H1 (cell line): ENCODE measurements at regions not wholly inside any gene's neighbourhood (a gene's known extent, or its start where the extent isn't known, plus 50 kb on each side); places are given as distances from the start of the nearest gene placed in this dataset.

Source experiments
- CTCF ChIA-PET: fragments of 300-600 bp; sonication (Branson Sonifier 250); formaldehyde crosslinking; loops from one replicate; lab custom pipeline; 2021; ENCODE audit not compliant: partially characterized antibody; lab: Charles Lee
- POLR2A ChIA-PET: fragments of 300-600 bp; sonication (Branson Sonifier 250); formaldehyde crosslinking; loops from one replicate; lab custom pipeline; 2021; ENCODE audit warnings: inconsistent platforms; ENCODE audit not compliant: partially characterized antibody; lab: Charles Lee
- DNase-seq, 2 experiments: peaks; one replicate each; pipeline versions ENCODE4 v3.0.0 to v3.0.0-alpha.2; 2010 to 2022; ENCODE audit warnings: low spot score in 2 of 2, low read depth in 1 of 2, mixed read lengths in 1 of 2
- FAIRE-seq: peaks from 2 replicates; lab custom pipeline; 2011; peaks lifted over from hg19 to GRCh38; lab: Jason Lieb, UNC
- H2AFZ ChIP-seq: 2 replicates; pipeline ENCODE4 v1.8.1; 2012; ENCODE audit warnings: low read length, inconsistent platforms
- H2AK5ac ChIP-seq: 2 replicates; pipeline ENCODE4 v1.6.1; 2013; ENCODE audit warnings: low read depth, low read length
- H2BK120ac ChIP-seq: replicated peaks from 2 replicates; pipeline ENCODE3; 2013; ENCODE audit warnings: low read depth, low read length, inconsistent platforms
- H2BK12ac ChIP-seq: 2 replicates; pipeline ENCODE4 v1.6.1; 2013; ENCODE audit warnings: low read depth, low read length
- H2BK15ac ChIP-seq: 2 replicates; pipeline ENCODE4 v1.6.1; 2013; ENCODE audit warnings: low read length
- H2BK20ac ChIP-seq: 2 replicates; pipeline ENCODE4 v1.6.1; 2013; ENCODE audit warnings: low read length
- H2BK5ac ChIP-seq: 2 replicates; pipeline ENCODE4 v1.6.1; 2013; ENCODE audit warnings: low read depth, low read length
- H3K14ac ChIP-seq: 2 replicates; pipeline ENCODE4 v1.6.1; 2013; ENCODE audit warnings: inconsistent platforms; ENCODE audit not compliant: insufficient read length
- H3K18ac ChIP-seq: 2 replicates; pipeline ENCODE4 v1.6.1; 2013; ENCODE audit warnings: low read length; ENCODE audit errors: extremely low read depth
- H3K23ac ChIP-seq: 2 replicates; pipeline ENCODE4 v1.6.1; 2013; ENCODE audit warnings: inconsistent platforms; ENCODE audit not compliant: insufficient read length
- H3K23me2 ChIP-seq: 2 replicates; pipeline ENCODE4 v1.6.1; 2013; ENCODE audit warnings: low read depth, low read length
- H3K27ac ChIP-seq: 2 replicates; pipeline ENCODE4 v1.6.1; 2011; ENCODE audit warnings: low read depth, low read length, inconsistent platforms
- H3K27me3 ChIP-seq, 4 experiments: replicated peaks in 1 of 4; 1 replicate in 1 of 4; 2 replicates in 3 of 4; pipeline versions ENCODE4 v1.6.1 to v1.8.1; 2011 to 2013; ENCODE audit warnings: low read length in 3 of 4, mild to moderate bottlenecking in 3 of 4, inconsistent platforms in 2 of 4, mixed read lengths in 2 of 4, moderate library complexity in 1 of 4; ENCODE audit not compliant: control insufficient read depth in 3 of 4, insufficient read depth in 3 of 4; ENCODE audit errors: extremely low read depth in 1 of 4
- H3K36me3 ChIP-seq, 4 experiments: 2 replicates each; pipeline versions ENCODE4 v1.6.1 to v1.8.1; 2011 to 2013; ENCODE audit warnings: mild to moderate bottlenecking in 4 of 4, low read length in 3 of 4, moderate library complexity in 2 of 4, control low read depth in 1 of 4, inconsistent platforms in 1 of 4; ENCODE audit not compliant: insufficient read depth in 4 of 4, control insufficient read depth in 2 of 4
- H3K4ac ChIP-seq: replicated peaks from 2 replicates; pipeline ENCODE3; 2013; ENCODE audit warnings: low read length, low read depth, mixed read lengths, inconsistent platforms; ENCODE audit not compliant: insufficient read length
- H3K4me1 ChIP-seq, 4 experiments: replicated peaks in 1 of 4; 1 replicate in 1 of 4; 2 replicates in 3 of 4; pipeline versions ENCODE4 v1.6.1 to v1.8.1; 2011 to 2013; ENCODE audit warnings: low read length in 3 of 4, inconsistent platforms in 2 of 4, mixed read lengths in 1 of 4; ENCODE audit not compliant: insufficient read depth in 4 of 4, control insufficient read depth in 3 of 4
- H3K4me2 ChIP-seq, 2 experiments: 2 replicates each; pipeline versions ENCODE4 v1.6.1 to v1.8.1; 2011 to 2013; ENCODE audit warnings: low read depth in 2 of 2, low read length in 2 of 2, control low read depth in 1 of 2, inconsistent platforms in 1 of 2, mild to moderate bottlenecking in 1 of 2; ENCODE audit not compliant: insufficient read depth in 1 of 2
- H3K4me3 ChIP-seq, 4 experiments: fragments of 200-600, 300-600 bp in 1 of 4; sonication (generic), shearing (Covaris generic), sonication (Bioruptor Twin) in 1 of 4; 2 replicates each; pipeline versions ENCODE4 v1.5.1 to v1.8.1; 2011 to 2016; ENCODE audit warnings: low read length in 4 of 4, low read depth in 3 of 4, control low read depth in 2 of 4, inconsistent platforms in 2 of 4, mild to moderate bottlenecking in 2 of 4, mixed read lengths in 1 of 4, moderate library complexity in 1 of 4; ENCODE audit not compliant: insufficient read depth in 2 of 4; ENCODE audit errors: extremely low read depth in 1 of 4
- H3K56ac ChIP-seq: replicated peaks from 2 replicates; pipeline ENCODE3; 2013; ENCODE audit warnings: low read depth, mild to moderate bottlenecking, mixed read lengths, low read length, inconsistent platforms; ENCODE audit not compliant: insufficient read length
- H3K79me1 ChIP-seq: 2 replicates; pipeline ENCODE4 v1.6.1; 2013; ENCODE audit warnings: low read depth, low read length, control low read depth
- H3K79me2 ChIP-seq, 2 experiments: 2 replicates each; pipeline versions ENCODE4 v1.6.1 to v1.8.1; 2012 to 2013; ENCODE audit warnings: low read length in 2 of 2, mild to moderate bottlenecking in 2 of 2, inconsistent platforms in 1 of 2; ENCODE audit not compliant: insufficient read depth in 2 of 2, control insufficient read depth in 1 of 2
- H3K9ac ChIP-seq, 4 experiments: replicated peaks in 1 of 4; 1 replicate in 1 of 4; 2 replicates in 3 of 4; pipeline versions ENCODE4 v1.6.1 to v1.8.1; 2011 to 2013; ENCODE audit warnings: low read depth in 3 of 4, low read length in 3 of 4, control low read depth in 2 of 4, mild to moderate bottlenecking in 2 of 4, moderate library complexity in 2 of 4, inconsistent platforms in 1 of 4; ENCODE audit errors: extremely low read depth in 1 of 4
- H3K9me3 ChIP-seq, 2 experiments: 2 replicates each; pipeline versions ENCODE4 v1.6.1 to v1.8.1; 2012 to 2013; ENCODE audit warnings: mild to moderate bottlenecking in 2 of 2, moderate library complexity in 2 of 2, control low read depth in 1 of 2, inconsistent platforms in 1 of 2, low read depth in 1 of 2, low read length in 1 of 2, mixed read lengths in 1 of 2; ENCODE audit not compliant: insufficient read depth in 2 of 2
- H4K20me1 ChIP-seq, 2 experiments: replicated peaks in 1 of 2; 2 replicates each; pipeline versions ENCODE3 to v1.8.1; 2011 to 2013; ENCODE audit warnings: inconsistent platforms in 2 of 2, low read length in 2 of 2, mild to moderate bottlenecking in 1 of 2; ENCODE audit not compliant: insufficient read depth in 2 of 2, control insufficient read depth in 1 of 2
- H4K5ac ChIP-seq: 2 replicates; pipeline ENCODE4 v1.6.1; 2013; ENCODE audit warnings: low read length, low read depth, mixed read lengths, inconsistent platforms; ENCODE audit not compliant: insufficient read length
- H4K8ac ChIP-seq: 2 replicates; pipeline ENCODE4 v1.8.0; 2013; ENCODE audit warnings: mild to moderate bottlenecking, moderate library complexity, low read length, inconsistent platforms; ENCODE audit not compliant: insufficient read depth; ENCODE audit errors: extremely low read depth
- H4K91ac ChIP-seq: replicated peaks from 2 replicates; pipeline ENCODE3; 2013; ENCODE audit warnings: low read length, mixed read lengths, inconsistent platforms; ENCODE audit not compliant: insufficient read length
- ASH2L ChIP-seq: fragments of 200-600, 300-600 bp; sonication (generic); IDR thresholded peaks from one replicate; pipeline ENCODE4 v1.7.1; 2017; ENCODE audit warnings: low read length
- BACH1 ChIP-seq: IDR thresholded peaks from 2 replicates; pipeline ENCODE4 v1.6.1; 2012; ENCODE audit warnings: low read length, improper control_type of control experiment
- CBX5 ChIP-seq: fragments of 300-800, 300-1000 bp; sonication (generic); IDR thresholded peaks from 2 replicates; pipeline ENCODE4 v1.7.1; 2016; ENCODE audit warnings: antibody characterized with exemption, low read length, low read depth
- CREB1 ChIP-seq: IDR thresholded peaks from 2 replicates; pipeline ENCODE4 v1.6.1; 2012; ENCODE audit warnings: inconsistent platforms
- EP300 ChIP-seq, 2 experiments: IDR thresholded peaks; 1 replicate in 1 of 2; 2 replicates in 1 of 2; pipeline ENCODE4 v1.6.1; 2011 to 2012; ENCODE audit warnings: low read depth in 2 of 2, low read length in 2 of 2, mild to moderate bottlenecking in 2 of 2, borderline replicate concordance in 1 of 2, inconsistent platforms in 1 of 2, moderate library complexity in 1 of 2
- HDAC2 ChIP-seq, 2 experiments: fragments of 300-600 bp in 1 of 2; sonication (generic) in 1 of 2; IDR thresholded peaks; 2 replicates each; pipeline ENCODE4 v1.6.1; 2011 to 2012; ENCODE audit warnings: low read depth in 2 of 2, low read length in 2 of 2, mild to moderate bottlenecking in 2 of 2, moderate library complexity in 2 of 2, borderline replicate concordance in 1 of 2, inconsistent platforms in 1 of 2
- PHF8 ChIP-seq: fragments of 200-600 bp; sonication (generic); conservative IDR thresholded peaks from 2 replicates; pipeline ENCODE4 v1.7.1; 2012; ENCODE audit warnings: low read depth, mild to moderate bottlenecking, inconsistent platforms, low read length, moderate library complexity
- RBBP5 ChIP-seq: IDR thresholded peaks from 2 replicates; pipeline ENCODE4 v1.7.1; 2012; ENCODE audit warnings: low read depth, mild to moderate bottlenecking, inconsistent platforms, low read length, moderate library complexity, borderline replicate concordance
- SIN3A ChIP-seq, 2 experiments: IDR thresholded peaks in 1 of 2; conservative IDR thresholded peaks in 1 of 2; 2 replicates each; pipeline ENCODE4 v1.6.1; 2011 to 2012; ENCODE audit warnings: low read length in 2 of 2, improper control_type of control experiment in 1 of 2, low read depth in 1 of 2, mild to moderate bottlenecking in 1 of 2
- SIRT6 ChIP-seq: IDR thresholded peaks from one replicate; pipeline ENCODE4 v1.7.1; 2012; ENCODE audit warnings: low read length, inconsistent platforms
- SP2 ChIP-seq: IDR thresholded peaks from 2 replicates; pipeline ENCODE4 v1.6.1; 2012; ENCODE audit warnings: mild to moderate bottlenecking, low read length, inconsistent platforms
- TAF1 ChIP-seq: IDR thresholded peaks from 2 replicates; pipeline ENCODE4 v1.6.1; 2011; ENCODE audit warnings: mild to moderate bottlenecking, low read depth, low read length
- YY1 ChIP-seq: IDR thresholded peaks from 2 replicates; pipeline ENCODE4 v1.6.1; 2011; ENCODE audit warnings: low read depth, mild to moderate bottlenecking, low read length
- TF ChIP-seq, protein P1 (sequence below), 3 experiments: IDR thresholded peaks; 1 replicate in 2 of 3; 2 replicates in 1 of 3; pipeline versions ENCODE4 v1.5.1 to v1.6.1; 2011; ENCODE audit warnings: low read length in 3 of 3, mild to moderate bottlenecking in 3 of 3, inconsistent platforms in 2 of 3, low read depth in 1 of 3, moderate library complexity in 1 of 3; ENCODE audit not compliant: insufficient read depth in 1 of 3; ENCODE audit errors: control extremely low read depth in 1 of 3

DNA sequence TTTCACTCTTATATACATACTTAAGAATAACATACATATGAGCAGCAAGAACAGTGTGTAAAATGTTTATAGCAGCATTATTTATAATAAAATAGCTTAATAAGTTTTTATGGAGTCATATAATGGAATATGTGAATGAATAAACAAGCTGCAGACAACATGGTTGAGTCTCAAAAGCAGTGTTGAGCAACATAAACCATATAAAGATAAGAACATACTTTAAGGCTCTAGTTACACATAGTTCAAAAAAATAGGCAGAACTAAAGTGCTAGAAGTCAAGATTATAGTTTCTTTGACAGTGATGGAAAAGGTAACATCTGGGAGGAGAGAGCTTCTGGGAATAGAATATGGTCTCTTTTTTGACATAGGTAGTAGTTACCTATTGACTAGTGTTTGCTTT lies 53.7 kb upstream of the ADAMTS19 start:
- H3K4me3 ChIP-seq, result no peak overlapping the region
- H4K8ac ChIP-seq, result no peak overlapping the region
- H2BK5ac ChIP-seq, result no peak overlapping the region
- no peak overlapping the region for H4K5ac ChIP-seq
- no peak overlapping the region for H3K4ac ChIP-seq
- POLR2A ChIA-PET, result interaction anchor here (0.7 kb wide), 1 partner anchor 54 kb away, joined by 4 read pairs; the partner anchor contains the start of gene ADAMTS19
- no peak overlapping the region for H2AFZ ChIP-seq
- H3K23me2 ChIP-seq, result no peaks in the 10 kb centered on the region
- FAIRE-seq, result no peak
- no peaks in the 10 kb centered on the region for H3K9me3 ChIP-seq
- no peak overlapping the region for H2BK20ac ChIP-seq
- no peak overlapping the region for H3K9ac ChIP-seq
- peaks cover 0 to 4% (median 3%) of the 10 kb centered on the region in 4 experiments; a peak in 5 of 7 replicates for H3K4me1 ChIP-seq
- H2BK120ac ChIP-seq, result no peak overlapping the region
- H3K14ac ChIP-seq, result no peak overlapping the region
- no peaks in the 10 kb centered on the region for H3K79me1 ChIP-seq
- H3K27me3 ChIP-seq, result no peaks in the 10 kb centered on the region
- no peak overlapping the region for H2AK5ac ChIP-seq
- no peak overlapping the region for H3K56ac ChIP-seq
- no peak overlapping the region for H3K4me2 ChIP-seq
- H3K27ac ChIP-seq, result no peak overlapping the region
- no peak overlapping the region for H2BK15ac ChIP-seq
- no peak overlapping the region for H2BK12ac ChIP-seq
- H3K18ac ChIP-seq, result no peak overlapping the region
- CTCF ChIA-PET, result no interaction called here
- H3K23ac ChIP-seq, result no peak overlapping the region
- TF ChIP-seq YY1 (no peak), CREB1 (no peak), SP2 (no peak), TAF1 (no peak), EP300 (IDR thresholded peaks at IDR 0.05; ENCODE audit: borderline replicate concordance in 1 of 2, low read depth in 2 of 2, low read length in 2 of 2) (no peak), PHF8 (no peak), CBX5 (no peak), BACH1 (no peak), ASH2L (no peak), HDAC2 (IDR thresholded peaks at IDR 0.05; ENCODE audit: borderline replicate concordance in 1 of 2, low read depth in 2 of 2, low read length in 2 of 2) (no peak), SIN3A (conservative IDR thresholded peaks at IDR 0.05 in 1 of 2, IDR thresholded peaks at IDR 0.05 in 1 of 2; ENCODE audit: low read depth in 1 of 2, low read length in 2 of 2) (no peak), RBBP5 (no peak), SIRT6 (no peak)
- TF ChIP-seq, protein P1, sequence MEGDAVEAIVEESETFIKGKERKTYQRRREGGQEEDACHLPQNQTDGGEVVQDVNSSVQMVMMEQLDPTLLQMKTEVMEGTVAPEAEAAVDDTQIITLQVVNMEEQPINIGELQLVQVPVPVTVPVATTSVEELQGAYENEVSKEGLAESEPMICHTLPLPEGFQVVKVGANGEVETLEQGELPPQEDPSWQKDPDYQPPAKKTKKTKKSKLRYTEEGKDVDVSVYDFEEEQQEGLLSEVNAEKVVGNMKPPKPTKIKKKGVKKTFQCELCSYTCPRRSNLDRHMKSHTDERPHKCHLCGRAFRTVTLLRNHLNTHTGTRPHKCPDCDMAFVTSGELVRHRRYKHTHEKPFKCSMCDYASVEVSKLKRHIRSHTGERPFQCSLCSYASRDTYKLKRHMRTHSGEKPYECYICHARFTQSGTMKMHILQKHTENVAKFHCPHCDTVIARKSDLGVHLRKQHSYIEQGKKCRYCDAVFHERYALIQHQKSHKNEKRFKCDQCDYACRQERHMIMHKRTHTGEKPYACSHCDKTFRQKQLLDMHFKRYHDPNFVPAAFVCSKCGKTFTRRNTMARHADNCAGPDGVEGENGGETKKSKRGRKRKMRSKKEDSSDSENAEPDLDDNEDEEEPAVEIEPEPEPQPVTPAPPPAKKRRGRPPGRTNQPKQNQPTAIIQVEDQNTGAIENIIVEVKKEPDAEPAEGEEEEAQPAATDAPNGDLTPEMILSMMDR (IDR thresholded peaks at IDR 0.05; ENCODE audit: control extremely low read depth in 1 of 3, insufficient read depth in 1 of 3, low read depth in 1 of 3, low read length in 3 of 3), result no peak
- TF ChIP-seq, all 59 proteins: peak for 0
- no peaks in the 10 kb centered on the region for H3K36me3 ChIP-seq
- H3K79me2 ChIP-seq, result no peaks in the 10 kb centered on the region
- no peak for DNase-seq
- H4K20me1 ChIP-seq, result no peaks in the 10 kb centered on the region
- H4K91ac ChIP-seq, result no peak overlapping the region
